ENCODE measurements at regions not wholly inside any gene's neighbourhood (a gene's known extent, or its start where the extent isn't known, plus 50 kb on each side); places are given as distances from the start of the nearest gene placed in this dataset.
"Not testable (repeated sequence)": the region's sequence is repeated elsewhere in the genome, so short reads cannot be mapped to it uniquely, and the experiment has no call there.

DNA sequence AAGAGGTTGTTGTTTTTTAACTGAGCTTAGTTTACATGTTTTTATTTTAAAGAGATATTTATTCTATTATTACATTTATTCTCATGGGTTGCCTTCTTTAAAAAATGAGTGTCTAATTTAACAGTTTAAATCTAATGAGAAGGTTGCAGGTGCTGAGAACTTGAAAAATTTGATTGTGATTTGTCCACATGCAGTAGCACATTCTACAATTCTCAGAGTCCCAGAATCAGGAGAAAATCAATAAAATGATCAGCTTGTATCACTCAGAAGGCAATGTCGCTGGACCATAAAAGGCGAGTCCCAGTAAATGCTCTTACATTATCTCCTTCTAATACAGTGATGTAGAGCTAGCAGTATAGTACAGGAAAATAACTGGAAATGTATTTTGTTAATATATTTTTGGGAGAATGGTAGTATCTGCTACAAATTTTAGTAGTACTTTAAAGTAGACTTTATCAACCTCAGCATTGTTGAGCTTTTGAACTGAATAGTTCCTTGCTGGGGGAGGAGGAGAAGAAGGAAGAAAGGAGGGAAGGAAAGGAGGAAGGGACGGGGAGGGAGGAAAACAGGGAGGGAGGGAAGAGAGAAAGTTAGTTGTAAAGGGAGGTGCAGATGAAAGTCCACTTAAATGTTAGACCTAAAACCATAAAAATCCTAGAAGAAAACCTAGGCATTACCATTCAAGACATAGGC, 458.0 kb downstream of the DOK5 start:
- no peak for DNase-seq (ENCODE audit: low spot score)

DNA sequence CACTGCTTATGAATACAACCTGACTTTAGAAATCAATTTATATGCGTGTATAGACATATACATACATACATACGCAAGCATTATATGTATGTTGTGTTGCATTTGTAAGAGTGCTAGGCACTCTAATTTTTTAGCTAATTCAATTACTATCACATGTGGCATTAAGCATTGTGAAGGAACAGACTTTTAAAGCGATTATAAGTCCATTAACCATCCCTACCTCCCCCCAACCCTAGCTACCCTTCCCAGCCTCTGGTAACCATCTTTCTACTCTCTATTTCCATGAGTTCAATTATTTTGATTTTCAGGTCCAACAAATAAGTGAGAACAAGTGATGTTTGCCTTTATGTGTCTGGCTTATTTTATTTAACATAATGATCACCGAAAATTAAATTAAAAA, 453.8 kb downstream of the DOK5 start:
- no peak for DNase-seq (ENCODE audit: low spot score)

- DNase-seq (ENCODE audit: low spot score) = no peak
These were observed 453.2 kb downstream of the DOK5 start for GRCh38 chr20:54928564-54928963.

GRCh38 chr20:54922636-54923035, 447.2 kb downstream of the DOK5 start:
- DNase-seq (ENCODE audit: low spot score) = no peak

DNA sequence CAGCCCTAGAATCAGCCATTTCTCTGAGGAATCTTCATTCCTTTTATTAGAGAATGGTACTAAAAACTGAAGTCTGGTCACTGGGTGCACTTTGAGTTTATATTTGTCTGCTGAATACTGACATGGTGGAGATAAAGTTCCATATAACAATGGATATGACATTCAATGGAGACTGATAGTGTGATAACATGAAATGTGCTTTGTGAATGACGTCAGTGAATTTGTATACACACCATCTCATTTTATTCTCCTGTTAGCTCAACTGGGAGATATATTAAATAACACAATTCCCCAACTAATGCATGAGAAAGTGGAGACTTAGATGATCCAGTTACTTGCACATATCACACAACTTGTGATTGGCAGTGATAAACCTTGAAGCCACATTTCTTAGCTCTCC, 446.7 kb downstream of the DOK5 start:
- no peak for DNase-seq (ENCODE audit: low spot score)

DNA sequence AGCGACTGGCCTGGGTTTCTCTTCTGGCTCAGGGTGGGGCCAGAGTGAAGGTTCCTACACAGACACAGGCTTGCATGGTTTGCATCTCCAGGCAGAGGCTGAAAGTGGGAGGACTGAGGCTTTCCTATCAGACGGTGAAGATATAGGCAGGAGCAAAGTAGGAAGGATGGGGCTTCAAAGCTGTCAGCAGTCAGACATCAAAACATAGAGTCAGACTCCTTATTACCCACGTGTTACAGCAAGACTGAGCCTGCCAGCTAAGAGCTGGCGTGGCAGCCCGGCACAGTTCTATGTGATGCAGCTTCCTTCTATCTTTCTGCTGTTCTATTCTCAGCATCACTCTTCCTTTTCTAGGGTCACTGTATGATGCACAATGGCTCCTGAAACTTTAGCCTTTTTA, 445.1 kb downstream of the DOK5 start:
- DNase-seq (ENCODE audit: low spot score) = no peak

DNA sequence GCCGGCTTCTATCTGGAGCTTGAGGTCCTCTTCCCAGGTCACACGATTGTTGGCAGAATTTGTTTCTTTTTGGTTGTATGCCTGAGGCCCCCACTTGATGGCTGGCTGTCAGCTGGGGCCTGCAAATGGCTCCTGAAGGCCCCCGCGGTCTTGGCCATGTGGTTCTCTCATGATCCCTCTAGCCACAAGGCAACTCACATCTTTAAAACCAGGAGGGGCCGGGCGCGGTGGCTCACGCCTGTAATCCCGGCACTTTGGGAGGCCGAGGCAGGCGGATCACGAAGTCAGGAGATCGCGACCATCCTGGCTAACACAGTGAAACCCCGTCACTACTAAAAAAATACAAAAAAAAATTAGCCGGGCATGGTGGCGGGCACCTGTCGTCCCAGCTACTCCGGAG, 443.6 kb downstream of the DOK5 start:
- not testable (repeated sequence) for DNase-seq (ENCODE audit: low spot score)

GRCh38 chr20:54914995-54915394, 439.6 kb downstream of the DOK5 start:
- no peak for DNase-seq (ENCODE audit: low spot score)

DNA sequence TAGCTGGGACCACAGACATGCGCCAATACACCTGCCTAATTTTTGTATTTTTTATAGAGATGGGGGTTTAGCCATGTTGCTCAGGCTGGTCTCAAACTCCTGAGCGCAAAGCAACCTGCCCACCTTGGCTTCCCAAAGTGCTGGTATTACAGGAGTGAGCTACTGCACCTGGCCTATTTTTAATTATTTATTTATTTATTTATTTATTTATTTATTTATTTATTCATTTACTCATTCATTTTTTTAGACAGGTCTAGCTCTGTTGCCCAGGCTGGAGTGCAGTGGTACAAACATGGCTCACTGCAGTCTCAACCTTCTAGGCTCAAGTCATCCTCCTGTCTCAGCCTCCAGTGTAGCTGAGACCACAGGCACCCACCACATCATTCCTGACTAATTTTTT, 434.3 kb downstream of the DOK5 start:
- DNase-seq (ENCODE audit: low spot score) = no peak

GRCh38 chr20:54906134-54906533, 430.7 kb downstream of the DOK5 start:
- DNase-seq (ENCODE audit: low spot score) = not testable (repeated sequence)

GRCh38 chr20:54897787-54898186, 422.4 kb downstream of the DOK5 start:
- no peak for DNase-seq (ENCODE audit: low spot score)

DNA sequence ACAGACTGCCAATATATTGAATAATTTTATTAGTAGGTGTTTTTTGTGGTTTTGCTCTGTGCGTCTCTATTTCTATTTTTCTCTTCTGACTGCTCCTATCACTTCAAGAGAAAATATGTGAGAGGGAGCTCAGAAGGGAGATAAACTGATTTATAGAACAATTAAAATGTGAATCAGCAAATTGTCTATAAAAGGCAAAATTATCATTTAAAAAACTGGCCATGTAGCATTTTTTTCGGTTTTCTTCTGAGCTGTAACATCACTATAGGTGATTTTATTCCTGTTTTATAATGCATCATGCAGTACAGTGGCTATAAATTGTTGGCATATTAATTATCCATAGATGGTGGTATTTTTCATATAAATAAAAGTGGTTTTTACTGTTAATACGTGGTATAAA, 416.5 kb downstream of the DOK5 start:
- no peak for DNase-seq (ENCODE audit: low spot score)

DNA sequence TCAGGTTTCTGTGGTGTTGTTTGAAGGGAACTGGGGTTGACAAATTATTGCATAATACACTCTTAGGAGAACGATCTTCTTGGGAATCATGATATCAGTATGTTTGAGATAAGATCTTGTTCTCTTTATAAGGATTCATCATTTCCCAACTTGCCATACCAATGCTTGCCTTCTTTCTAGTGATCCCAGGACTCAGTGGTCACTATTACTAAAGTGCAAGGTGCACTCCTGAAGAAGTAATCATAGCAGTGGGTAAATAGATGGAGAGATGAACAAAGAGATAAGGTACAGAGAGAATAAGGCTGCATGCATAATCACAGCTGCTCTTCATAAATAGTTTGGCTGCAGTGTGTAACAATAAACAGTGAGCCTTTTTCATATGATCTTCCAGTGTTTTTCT, 404.0 kb downstream of the DOK5 start:
- DNase-seq (ENCODE audit: low spot score) = no peak

- no peak for DNase-seq (ENCODE audit: low spot score)
These were observed 399.9 kb downstream of the DOK5 start for GRCh38 chr20:54875307-54875706.

DNA sequence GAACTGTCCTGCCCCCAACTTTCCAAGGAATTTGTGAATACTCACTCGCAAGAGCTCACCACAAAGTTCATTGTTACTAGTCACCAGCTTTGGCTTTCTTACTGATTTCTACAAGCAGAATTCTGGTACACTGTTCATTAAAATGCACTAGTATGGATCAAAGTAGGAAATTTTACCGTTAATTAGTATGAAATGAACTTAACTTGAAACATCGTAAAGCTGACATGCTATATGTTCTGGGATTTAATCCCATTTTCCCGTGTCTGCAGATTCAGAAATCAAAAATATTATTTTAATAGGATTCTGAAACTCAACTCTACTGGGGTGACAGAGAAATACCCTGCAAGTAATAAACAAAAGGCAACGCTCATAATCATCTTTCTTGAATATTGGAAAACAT, 399.3 kb downstream of the DOK5 start:
- DNase-seq (ENCODE audit: low spot score) = no peak

DNA sequence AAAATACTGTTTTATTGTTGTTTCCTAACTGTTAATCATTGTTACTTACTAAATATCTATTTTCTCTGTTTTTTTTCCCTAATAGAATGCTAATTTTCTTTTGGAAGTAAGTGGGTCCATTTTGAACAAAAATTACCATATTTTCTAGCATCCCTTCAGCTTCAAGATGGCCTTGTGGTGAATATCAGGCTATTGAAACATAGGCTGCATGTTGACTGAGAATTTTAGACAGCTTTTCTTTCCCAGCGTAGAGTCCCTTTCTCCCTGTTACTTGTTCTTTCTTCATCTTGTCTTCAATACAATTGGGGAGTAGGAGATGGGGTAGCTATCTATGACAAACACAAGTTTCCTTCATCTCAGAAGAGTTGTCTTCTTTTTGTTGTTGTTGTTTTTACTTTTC, 397.0 kb downstream of the DOK5 start:
- DNase-seq (ENCODE audit: low spot score) = no peak

DNA sequence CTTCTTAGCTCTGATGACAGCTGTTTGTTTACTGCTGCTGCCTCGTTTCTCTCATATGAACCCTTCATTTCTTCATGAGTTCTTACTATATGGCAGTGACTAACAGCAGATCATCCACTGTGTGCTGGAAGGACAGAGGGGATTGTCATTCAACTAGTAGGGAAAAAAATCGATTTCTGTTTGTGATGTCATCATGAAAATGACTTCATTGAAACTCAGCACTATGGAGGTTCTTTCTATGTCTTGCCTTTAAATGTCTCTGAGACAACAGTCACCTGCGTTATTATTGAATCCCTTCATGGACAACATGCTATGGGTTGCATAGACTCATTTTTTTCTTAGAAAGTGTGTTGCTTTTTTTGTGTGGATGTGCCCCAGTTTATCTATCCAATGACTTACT, 394.4 kb downstream of the DOK5 start:
- DNase-seq (ENCODE audit: low spot score) = no peak

DNA sequence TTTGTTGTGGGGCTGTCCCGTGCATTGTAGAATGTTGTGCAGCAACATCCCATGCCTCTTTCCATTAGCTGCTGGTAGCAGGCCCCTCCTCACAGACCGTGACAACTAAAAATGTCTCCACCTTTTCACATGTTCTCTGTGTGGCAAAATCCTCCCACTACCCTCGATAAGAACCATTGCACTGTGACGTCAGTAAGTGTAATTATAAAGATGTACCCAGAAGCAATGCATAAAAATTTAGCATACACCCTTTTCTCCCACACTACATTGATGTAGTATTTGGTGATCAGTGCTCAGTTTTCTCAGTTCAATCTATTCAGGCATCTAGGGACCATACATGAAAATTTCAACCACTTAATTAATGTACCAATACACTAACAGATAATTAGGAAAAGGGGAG, 389.9 kb downstream of the DOK5 start:
- DNase-seq (ENCODE audit: low spot score) = no peak

- no peak for DNase-seq (ENCODE audit: low spot score)
These were observed 385.3 kb downstream of the DOK5 start for GRCh38 chr20:54860716-54861115.

- DNase-seq (ENCODE audit: low spot score) = no peak
These were observed 380.8 kb downstream of the DOK5 start for GRCh38 chr20:54856202-54856601.

DNA sequence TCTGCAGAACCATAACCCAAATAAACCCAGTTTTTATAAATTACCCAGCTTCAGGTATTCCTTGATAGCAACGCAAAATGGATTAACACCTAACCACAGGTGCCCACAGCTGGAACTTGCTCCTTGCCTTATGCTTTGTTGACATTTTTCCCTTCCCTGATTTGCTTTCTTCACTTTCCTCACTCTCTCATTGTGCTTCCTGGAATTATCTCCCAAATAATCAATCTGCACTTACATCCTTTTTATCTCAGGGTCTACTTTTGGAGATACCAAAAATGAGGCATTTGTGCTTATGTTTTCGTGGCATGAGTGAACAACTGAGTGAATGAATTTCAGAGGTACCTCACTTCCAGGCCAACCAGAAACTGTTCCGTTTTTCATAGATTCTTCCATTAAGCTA, 374.3 kb downstream of the DOK5 start:
- no peak for DNase-seq (ENCODE audit: low spot score)

GRCh38 chr20:54848984-54849538, 373.7 kb downstream of the DOK5 start:
- DNase-seq (ENCODE audit: low spot score) = no peak

- DNase-seq (ENCODE audit: low spot score) = no peak
These were observed 372.9 kb downstream of the DOK5 start for GRCh38 chr20:54848262-54848661.

DNA sequence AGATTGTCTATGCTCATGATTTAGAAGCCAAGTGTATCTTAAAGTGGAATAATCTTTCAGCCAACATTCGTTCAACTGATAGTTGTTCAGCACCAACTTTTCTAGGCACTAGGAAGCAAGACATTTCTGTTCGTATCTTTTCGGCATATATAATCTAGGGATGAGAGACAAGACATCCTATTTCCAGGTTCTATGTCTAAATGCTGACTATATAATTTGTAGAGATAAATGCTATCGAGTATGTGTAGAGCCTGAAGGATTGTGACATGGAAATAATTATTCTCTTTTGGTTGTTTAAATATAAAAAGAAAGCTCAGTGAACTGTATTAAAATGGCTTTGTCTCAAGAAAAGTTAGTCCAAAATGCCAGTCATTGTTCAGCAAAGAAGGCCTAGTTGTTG, 371.6 kb downstream of the DOK5 start:
- no peak for DNase-seq (ENCODE audit: low spot score)

All from pons (tissue), 1 donor.